ENCODE measurements at regions not wholly inside any gene's neighbourhood (a gene's known extent, or its start where the extent isn't known, plus 50 kb on each side); places are given as distances from the start of the nearest gene placed in this dataset.

DNA sequence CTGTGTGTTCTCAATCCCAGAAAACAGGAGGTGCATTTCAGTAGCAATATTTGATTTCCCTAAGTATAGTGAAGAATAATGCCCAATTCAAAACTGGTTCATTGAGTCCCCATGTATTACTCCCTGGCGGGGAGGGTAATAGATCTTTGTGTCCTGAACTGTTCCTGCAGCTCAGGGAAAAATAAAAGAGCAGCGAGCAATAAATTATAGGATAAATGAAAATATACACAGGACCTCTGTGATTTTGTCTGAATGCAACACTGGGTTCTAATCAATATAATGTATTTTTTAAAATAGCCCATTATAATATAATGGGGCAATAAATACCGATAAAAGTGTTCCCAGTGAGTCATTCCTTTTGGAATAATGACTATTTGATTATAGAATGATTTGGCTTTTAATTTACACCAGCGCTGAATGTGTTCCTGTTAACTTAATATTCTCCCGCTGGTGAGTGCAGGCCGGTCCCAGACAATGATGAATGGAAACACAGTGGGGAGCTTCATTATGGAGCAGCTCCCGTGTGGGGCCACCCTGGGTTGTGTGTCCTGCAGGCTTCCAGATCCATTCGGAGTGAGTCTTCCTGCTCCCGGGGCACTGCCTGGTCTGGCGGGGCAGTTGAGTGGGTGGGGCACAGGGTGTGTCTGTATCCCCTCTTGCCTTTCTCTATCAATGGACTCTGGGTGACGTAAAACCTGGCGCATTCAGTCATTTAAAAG is 263.1 kb downstream of the ACTR3B start:
- TF ChIP-seq, protein P1, sequence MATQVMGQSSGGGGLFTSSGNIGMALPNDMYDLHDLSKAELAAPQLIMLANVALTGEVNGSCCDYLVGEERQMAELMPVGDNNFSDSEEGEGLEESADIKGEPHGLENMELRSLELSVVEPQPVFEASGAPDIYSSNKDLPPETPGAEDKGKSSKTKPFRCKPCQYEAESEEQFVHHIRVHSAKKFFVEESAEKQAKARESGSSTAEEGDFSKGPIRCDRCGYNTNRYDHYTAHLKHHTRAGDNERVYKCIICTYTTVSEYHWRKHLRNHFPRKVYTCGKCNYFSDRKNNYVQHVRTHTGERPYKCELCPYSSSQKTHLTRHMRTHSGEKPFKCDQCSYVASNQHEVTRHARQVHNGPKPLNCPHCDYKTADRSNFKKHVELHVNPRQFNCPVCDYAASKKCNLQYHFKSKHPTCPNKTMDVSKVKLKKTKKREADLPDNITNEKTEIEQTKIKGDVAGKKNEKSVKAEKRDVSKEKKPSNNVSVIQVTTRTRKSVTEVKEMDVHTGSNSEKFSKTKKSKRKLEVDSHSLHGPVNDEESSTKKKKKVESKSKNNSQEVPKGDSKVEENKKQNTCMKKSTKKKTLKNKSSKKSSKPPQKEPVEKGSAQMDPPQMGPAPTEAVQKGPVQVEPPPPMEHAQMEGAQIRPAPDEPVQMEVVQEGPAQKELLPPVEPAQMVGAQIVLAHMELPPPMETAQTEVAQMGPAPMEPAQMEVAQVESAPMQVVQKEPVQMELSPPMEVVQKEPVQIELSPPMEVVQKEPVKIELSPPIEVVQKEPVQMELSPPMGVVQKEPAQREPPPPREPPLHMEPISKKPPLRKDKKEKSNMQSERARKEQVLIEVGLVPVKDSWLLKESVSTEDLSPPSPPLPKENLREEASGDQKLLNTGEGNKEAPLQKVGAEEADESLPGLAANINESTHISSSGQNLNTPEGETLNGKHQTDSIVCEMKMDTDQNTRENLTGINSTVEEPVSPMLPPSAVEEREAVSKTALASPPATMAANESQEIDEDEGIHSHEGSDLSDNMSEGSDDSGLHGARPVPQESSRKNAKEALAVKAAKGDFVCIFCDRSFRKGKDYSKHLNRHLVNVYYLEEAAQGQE (IDR thresholded peaks at IDR 0.05; ENCODE audit: low read depth) = no peak
- no peak for TF ChIP-seq RAD21 (IDR thresholded peaks at IDR 0.05; ENCODE audit: low read depth)
- TF ChIP-seq EP300 (IDR thresholded peaks at IDR 0.05; ENCODE audit: borderline replicate concordance) = no peak
- TF ChIP-seq NFIC (IDR thresholded peaks at IDR 0.05) = no peak
- TF ChIP-seq ZBTB7A (IDR thresholded peaks at IDR 0.05; ENCODE audit: low read depth) = no peak
- TF ChIP-seq, protein P2, sequence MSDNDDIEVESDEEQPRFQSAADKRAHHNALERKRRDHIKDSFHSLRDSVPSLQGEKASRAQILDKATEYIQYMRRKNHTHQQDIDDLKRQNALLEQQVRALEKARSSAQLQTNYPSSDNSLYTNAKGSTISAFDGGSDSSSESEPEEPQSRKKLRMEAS (IDR thresholded peaks at IDR 0.05) = no peak
- TF ChIP-seq YY1 (IDR thresholded peaks at IDR 0.05; ENCODE audit: low read depth) = no peak
- TF ChIP-seq TAF1 (IDR thresholded peaks at IDR 0.05; ENCODE audit: low read depth) = no peak
